Prostate gland (tissue), 2 donors: ENCODE measurements at regions not wholly inside any gene's neighbourhood (a gene's known extent, or its start where the extent isn't known, plus 50 kb on each side); places are given as distances from the start of the nearest gene placed in this dataset.

Experiments
- POLR2A ChIP-seq: fragments of 450-650 bp; IDR thresholded peaks from one replicate; pipeline ENCODE4 v1.6.1; 2016; ENCODE audit warnings: antibody characterized with exemption, mild to moderate bottlenecking
- POLR2AphosphoS5 ChIP-seq: sonication (generic); formaldehyde crosslinking; IDR thresholded peaks from one replicate; pipeline ENCODE4 v1.6.1; 2017; ENCODE audit warnings: antibody characterized with exemption
- TF ChIP-seq, protein P1 (sequence below), 4 experiments: fragments of 200-600 bp in 2 of 4; fragments of 450-650 bp in 2 of 4; sonication (generic) in 2 of 4; IDR thresholded peaks; 1 replicate in 3 of 4; 2 replicates in 1 of 4; pipeline ENCODE4 v1.5.1; 2016 to 2019; ENCODE audit warnings: antibody characterized with exemption in 4 of 4, mild to moderate bottlenecking in 2 of 4, moderate library complexity in 2 of 4

- TF ChIP-seq, protein P1, sequence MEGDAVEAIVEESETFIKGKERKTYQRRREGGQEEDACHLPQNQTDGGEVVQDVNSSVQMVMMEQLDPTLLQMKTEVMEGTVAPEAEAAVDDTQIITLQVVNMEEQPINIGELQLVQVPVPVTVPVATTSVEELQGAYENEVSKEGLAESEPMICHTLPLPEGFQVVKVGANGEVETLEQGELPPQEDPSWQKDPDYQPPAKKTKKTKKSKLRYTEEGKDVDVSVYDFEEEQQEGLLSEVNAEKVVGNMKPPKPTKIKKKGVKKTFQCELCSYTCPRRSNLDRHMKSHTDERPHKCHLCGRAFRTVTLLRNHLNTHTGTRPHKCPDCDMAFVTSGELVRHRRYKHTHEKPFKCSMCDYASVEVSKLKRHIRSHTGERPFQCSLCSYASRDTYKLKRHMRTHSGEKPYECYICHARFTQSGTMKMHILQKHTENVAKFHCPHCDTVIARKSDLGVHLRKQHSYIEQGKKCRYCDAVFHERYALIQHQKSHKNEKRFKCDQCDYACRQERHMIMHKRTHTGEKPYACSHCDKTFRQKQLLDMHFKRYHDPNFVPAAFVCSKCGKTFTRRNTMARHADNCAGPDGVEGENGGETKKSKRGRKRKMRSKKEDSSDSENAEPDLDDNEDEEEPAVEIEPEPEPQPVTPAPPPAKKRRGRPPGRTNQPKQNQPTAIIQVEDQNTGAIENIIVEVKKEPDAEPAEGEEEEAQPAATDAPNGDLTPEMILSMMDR (IDR thresholded peaks at IDR 0.05): no peak
- no peak for TF ChIP-seq POLR2A
- no peak for TF ChIP-seq POLR2AphosphoS5
Measured at GRCh38 chr22:46087336-46087690, 63.0 kb upstream of the PPARA start.
